Fibroblast of gingiva (primary cell): ENCODE measurements at regions not wholly inside any gene's neighbourhood (a gene's known extent, or its start where the extent isn't known, plus 50 kb on each side); places are given as distances from the start of the nearest gene placed in this dataset.
"Not testable (repeated sequence)": the region's sequence is repeated elsewhere in the genome, so short reads cannot be mapped to it uniquely, and the experiment has no call there.

Experiments
- DNase-seq: peaks from one replicate; pipeline ENCODE4 v3.0.0-alpha.2; 2011; ENCODE audit warnings: low read depth

DNA sequence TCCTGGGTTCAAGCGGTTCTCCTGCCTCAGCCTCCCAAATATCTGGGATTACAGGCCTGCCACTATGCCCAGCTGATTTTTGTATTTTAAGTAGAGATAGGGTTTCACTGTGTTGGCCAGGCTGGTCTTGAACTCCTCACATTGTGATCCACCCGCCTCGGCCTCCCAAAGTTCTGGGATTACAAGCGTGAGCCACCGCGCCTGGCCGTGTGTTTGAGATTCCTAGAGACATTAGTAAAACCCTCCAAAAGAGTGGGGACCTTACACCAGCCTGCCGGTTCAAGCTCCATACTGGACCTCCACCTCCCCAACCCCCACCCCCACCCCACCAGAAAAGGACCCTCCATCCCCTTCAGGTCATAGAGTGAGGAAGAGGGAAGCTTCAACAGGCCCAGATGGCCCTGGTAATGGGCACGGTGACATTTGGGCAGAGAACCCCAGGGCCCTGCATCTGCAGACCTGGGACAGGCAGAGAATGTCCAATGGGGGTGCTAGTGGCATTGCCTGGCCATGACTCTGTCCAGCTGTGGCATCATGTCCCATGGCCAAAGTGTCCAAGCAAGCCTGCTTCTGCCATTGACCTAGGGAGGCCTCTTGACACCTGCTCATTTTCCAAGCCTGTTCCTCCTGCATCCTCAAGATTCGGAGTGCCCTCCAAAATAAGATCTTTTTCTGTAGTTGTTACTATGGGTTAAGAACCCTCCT, 108.9 kb upstream of the KLF13 start:
- no peak for DNase-seq

DNA sequence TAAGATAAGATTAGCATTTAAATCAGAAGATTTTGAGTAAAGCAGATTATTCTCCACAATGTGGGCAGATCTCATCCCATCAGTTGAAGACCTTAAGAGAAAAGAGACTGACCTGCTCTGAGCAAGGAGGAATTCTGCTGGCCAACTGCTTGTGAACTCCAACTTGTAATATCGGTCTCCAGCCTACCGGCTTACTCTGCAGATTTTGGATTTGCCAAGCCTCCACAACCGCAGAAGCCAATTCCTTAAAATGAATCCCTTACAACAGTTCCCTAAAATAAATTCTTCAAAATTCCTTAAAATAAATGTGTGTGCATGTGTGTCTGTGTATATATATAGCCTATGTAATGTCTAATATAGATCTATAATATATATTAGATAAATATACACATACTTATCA, 107.4 kb upstream of the KLF13 start:
- no peak for DNase-seq

DNA sequence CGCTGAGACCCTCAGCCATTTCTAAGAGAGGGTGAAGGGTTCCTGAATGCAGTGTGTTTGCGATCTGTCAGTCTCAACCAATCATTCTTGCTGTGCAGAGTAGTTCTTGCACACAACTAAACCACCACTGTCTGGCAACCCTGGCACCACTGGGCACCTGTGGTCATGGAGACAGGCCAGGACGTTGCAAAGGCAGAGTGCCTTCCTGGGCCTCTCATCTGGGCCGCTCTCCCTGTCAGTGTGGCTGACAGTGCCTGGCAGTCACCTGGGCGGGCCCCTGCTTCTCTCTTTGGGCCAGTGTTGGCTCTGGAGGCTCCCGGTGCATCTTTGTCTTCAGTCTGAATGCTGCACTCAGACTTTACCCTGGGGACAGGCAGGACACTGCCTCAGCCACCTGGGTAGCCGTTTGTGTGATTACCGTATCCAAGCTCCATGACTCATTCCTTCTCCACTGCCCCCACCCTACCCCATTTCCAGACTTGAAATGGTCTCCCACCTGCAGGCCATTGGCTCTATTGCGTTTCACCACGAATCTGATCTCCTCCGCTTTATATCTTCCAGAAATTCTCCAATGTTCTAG, 104.6 kb upstream of the KLF13 start:
- DNase-seq = no peak

DNA sequence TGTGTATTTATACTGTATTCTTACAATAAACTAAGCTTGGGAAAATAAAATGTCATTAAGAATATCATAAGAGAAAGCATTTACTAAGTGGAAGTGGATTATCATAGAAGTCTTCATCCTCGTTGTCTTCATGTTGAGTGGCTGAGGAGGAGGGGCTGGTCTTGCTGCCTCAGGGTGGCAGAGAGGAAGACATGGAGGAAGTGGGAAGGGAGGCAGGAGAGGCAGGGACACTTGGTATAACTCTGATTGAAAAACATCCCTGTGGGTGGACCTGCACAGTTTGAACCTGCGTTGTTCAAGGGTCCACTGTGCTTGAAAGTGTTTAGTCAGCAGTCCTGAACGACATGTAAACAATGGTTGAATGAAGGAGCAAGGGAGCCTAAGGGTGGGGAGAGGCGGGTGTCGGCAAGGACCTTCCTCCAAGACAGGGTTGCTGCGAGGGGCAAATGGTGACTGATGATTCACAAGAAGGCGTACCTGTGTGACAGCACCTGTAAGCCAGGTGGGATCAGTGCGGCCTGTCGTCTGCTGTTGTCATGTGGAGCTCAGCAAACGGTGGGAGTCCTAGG, 103.8 kb upstream of the KLF13 start:
- DNase-seq = no peak

DNA sequence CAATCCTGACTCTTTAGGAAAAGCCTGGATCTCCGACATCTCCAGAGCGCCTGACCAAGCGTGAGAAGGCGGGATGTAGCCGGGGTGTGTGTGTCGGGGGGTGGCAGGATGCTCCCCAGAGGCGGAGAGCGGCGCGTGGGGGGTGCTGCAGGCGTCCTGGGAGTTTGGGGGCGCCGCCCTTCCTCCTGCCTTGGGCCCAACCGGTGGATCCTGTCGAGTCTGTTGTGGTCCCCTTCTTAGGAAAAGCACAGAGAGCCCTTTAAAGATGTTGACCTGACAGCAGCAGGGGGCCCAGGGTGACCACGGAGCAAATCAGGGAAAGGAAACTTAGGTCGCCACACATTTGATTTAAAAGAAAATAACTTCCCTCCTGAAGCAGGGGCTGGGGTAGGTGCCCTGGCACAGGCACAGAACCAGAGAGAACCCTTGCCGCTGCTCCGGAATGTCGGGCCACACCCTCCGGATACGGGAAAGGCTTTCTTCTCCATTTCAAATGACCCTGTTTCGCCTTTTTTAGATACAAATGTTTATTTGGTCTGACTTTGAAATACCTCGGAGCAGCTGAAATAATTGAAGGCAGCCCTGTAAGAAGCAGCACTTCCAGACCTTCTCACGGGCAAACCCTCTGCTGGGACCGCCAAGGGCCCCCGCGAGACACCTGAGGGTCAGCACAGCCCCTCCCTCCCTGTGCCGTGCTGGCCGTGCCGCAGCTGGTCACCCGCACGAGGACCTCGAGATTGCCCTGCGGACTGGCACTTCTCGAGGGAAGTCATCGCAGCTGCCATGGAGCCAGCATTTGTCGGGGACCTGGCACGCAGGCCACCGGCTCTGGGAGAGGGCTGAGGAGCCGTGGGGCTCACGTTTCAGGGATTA, 102.9 kb upstream of the KLF13 start:
- no peak for DNase-seq

DNA sequence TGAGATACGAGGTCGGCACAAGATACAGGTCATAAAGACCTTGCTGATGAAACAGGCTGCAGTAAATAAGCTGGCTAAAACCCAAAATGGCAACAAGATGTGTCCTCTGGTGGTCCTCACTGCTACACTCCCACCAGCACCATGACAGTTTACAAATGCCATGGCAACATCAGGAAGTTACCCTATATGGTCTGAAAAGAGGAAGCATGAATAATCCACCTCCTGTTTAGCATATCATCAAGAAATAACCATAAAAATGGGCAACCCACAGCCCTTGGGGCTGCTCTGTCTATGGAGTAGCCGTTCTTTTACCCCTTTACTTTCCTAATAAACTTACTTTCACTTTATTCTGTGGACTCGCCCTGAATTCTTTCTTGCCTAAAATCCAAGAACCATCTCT, 102.0 kb upstream of the KLF13 start:
- DNase-seq = not testable (repeated sequence)

DNA sequence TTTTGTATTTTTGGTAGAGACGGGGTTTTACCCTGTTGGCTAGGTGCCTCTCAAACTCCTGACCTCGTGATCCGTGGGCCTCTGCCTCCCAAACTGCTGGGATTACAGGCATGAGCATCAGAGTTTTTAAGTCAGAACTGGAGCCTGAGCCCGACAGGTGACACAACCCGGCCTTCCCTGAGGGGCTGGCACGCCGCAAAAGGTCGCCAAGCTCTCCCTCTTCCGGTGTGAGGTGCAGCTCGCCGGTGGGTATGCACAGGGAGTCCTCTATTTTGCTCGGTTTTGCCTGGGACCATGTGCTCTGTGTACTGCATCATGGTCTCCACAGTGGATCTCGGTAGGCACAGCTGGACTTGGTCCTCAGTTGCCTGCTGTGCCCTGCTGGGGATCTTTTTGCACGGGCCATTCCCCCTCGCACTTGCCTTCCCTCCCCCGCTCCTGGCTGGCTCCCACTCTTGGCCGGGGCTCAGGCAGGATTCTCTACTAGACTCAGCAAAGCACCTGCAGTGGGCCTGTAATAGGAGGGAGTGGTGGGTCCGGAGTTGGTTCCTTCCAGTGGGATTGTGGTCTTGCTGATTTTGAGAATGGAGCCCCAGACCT, 101.2 kb upstream of the KLF13 start:
- DNase-seq = no peak

DNA sequence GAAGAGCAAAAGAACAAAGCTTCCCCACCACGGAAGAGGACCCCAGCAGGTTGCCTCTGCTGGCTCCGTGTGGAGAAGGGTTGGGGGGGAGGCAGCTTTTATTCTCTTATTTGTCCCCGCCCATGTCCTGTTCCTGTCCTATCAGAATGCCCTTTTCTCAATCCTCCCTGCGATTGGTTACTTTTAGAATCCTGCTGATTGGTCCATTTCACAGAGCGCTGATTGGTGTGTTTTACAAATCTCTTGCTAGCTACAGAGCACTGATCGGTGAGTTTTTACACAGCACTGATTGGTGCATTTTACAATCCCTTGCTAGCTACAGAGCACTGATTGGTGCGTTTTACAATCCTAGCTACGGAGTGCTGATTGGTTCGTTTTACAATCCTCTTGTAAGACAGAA, 100.6 kb upstream of the KLF13 start:
- no peak for DNase-seq

DNA sequence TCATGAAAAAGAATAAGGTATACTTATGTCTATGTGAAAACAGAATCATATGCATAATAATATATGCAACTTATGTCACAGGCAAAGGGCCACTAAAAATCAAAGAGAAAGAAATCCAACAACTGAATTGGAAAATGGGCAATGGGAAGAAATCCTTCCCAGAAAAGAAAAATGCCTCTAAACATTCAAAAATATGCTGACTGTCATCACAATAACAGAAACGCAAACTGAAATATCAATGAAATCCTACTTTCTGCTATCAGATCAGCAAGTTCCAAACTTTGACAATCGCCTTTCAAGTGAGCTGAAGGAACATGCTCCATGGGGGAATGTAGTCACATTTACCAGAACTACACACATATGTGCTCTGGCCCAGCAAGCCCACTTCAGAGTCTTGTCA, 99.4 kb upstream of the KLF13 start:
- no peak for DNase-seq

DNA sequence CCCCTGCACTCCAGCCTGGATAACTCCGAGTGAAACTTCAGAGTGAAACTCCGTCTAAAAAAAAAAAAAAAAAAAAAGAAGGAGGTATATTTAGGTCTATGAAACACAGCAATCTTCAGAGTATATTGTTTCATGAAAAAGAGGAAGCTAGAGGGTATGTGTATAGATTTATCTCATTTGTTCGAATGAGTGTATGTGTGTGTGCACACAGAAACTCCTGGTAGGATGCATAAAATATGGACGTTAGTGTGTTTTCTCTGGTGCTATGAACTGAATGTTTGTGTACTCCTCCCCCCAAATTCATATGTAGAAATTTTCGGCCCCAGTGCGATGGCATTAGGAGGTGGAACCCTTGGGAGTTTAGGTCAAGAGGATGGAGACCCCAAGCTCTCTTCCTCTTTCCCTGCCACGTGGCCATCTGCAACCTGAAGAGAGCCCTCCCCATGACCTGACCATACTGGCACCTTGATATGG, 98.6 kb upstream of the KLF13 start:
- no peak for DNase-seq

DNA sequence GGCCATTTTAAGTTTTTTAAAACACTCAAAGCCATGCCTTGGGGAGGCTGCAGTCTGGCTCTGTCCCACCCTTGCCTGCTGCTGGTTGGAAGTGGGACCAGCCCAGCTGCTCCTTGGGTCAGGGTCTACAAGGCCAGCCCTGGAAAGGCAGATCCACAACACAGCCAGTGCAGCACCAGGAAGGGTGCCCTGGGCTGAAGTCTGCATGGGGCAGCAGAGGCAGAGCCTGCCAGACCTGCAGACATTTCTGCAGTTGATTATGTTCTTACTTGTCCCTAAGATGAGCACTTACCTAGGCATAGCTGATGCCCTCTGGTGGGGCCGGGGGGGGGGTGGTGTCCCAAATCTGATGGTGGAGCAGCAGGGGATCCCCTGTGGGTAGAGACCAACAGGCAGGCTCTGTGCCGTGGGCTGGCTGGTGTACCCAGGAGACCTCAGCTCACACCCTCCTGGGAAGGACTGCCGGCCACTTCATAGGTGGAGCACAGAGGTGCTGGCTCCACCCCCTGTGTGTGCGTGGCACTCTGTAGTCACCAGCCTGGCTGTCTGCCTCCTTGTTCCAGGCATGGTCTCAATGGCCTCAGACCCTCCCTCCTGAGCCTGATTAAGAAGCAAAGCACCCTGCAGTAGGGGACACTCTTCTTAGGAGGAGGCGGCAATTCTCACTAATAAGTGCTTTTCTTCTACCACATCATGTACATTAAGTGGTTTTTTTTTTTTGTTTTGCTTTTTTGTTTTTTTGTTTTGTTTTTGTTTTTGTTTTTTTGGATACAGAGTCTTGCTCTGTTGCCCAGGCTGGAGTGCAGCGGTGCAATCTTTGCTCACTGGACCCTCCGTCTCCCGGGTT, 97.4 kb upstream of the KLF13 start:
- no peak for DNase-seq

DNA sequence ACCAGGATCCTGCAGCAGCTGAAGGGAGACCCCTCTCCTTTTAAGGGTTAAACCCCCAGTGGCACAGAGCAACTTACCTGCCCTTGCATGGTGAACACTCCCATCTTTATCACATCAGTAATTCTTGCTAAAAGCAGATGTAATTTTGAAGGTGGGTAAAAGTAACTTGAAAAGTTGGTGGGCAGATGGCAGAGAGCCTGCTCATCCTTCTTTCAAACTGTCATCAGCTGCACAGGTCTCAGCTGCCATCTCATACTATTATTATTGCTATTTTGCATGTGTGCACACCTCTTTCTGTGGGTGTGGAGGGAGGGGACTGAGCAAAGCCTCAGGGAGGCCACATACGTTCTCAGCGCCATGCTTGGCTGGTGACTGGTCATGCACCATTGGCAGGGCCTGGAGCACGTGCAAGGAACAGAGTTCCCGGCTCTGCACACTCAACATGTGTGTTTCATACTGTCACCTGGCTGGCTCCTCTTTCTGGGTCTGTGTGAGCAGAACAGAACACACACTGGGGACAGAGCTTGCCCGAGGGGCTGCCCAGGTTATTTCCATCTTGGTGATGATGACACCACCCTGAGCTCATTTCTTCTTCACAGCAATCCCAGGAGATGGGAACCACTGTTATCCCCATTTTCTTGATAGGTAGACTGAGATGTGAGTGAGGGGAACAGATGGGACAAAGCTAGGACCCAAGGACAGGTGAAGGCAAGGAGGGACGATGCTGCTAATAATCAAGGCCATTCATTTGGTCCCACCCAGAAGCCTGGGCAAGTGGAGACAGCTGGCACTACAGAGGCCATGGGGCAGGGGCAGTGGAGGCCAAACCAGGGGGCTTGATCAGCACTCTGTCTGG, 95.8 kb upstream of the KLF13 start:
- no peak for DNase-seq

DNA sequence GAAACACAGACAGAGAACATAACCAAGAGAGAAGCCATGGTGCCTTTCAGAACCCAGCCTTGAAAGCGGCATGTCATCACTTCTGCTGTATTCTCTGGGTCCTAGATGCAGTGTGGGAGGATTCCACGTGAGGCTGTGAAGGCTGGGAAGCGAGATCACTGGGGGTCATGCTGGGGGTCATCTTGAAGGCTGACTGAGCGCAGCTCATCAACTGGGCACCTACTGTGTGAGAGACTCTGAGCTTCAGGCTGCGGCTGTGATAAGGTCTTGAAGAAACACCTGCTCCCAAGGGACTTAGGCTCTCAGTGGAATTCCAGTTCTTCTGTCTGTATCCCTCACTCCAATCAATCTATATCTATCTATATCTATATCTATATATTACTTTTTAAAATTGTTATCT, 91.8 kb upstream of the KLF13 start:
- no peak for DNase-seq

DNA sequence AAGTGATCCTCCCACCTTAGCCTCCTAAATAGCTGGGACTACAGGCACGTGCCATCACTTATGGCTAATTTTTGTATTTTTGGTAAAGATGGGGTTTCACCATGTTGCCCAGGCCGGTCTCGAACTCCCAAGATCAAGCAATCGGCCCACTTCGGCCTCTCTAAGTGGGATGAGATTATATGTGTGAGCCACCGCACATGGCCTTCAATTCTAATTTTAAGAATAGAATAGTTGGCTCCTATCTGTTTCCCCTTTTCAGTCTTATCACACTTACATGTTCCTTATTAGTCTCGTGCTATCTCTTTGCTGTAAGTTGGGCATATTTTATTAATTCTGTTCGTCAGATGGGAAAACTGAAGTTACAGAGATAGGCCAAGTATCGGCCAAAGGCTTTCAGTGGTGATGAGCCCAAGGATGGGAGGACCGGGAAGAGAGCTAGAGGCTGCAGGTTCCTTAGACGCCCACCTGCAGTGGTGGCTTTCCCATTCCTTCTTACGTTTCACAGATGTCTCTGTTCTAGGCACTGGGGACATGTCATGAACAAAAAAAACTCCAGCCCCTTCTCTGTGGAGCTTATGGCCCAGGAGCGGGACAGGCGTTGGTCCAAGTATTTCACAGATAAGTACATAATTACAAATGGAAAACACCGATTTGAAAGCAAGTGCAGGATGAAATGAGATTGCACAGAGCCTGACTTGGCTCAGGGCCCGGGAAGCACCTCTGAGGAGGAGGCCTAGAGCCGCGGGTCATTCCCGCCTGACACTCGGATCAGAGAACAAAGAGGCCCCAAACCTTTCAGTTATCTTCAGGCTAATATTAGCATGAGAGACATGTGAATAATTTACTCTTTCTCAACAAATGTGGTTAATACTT, 91.1 kb upstream of the KLF13 start:
- no peak for DNase-seq

DNA sequence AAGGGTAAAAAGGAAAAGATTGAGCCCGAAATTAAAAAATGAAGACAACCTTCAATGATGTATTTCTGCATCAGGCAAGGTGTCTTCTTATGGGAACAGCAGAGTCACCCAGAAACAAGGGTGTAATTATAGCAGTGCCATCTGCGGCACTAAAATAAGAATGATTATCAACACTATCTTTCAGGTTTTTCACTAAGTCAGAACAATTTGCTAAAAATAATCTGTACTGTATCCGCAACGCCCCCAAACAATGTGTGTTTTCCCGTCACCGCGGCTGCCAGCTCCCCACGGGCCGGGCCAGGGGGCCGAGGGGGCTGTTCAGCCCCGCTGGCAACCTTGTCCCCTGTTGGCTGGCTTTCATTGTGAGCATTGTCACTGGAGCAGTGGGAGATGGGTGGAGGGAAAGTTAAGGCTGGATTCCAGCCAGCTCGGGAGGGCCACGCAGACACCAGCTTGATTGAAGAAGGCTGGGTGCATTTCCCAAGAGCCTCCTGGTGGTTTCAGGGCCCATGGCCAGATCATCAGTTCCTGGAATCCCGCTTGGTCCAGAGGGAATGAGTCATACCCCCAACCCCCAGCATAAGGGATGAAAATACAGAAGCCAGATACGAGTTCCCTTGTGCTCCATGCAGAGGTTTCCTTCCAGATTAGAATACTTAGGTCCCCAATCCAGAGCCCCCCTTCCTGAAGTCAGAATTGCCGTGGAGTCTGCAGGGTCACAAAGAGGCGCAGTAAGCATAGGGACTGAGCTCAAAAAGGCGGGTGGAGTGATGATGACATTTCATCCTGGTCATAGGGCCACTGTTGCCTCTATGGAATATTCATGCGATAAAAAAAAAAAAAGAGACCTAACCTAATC, 90.2 kb upstream of the KLF13 start:
- peak; percentile 94 for DNase-seq

DNA sequence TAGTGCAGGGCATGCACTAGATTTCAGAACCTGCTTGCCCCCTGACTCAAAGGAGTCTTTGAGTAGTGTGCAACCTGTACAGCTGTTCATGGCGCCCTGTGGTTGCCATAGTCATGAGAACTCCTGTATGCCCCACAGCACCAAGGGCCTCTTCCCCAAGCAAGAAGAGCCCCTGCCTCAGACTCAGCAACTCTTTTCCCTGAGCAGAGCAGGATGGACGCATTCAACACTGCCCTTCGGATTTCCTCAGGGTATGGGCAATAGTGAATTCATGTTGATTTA, 89.7 kb upstream of the KLF13 start:
- no peak for DNase-seq

DNA sequence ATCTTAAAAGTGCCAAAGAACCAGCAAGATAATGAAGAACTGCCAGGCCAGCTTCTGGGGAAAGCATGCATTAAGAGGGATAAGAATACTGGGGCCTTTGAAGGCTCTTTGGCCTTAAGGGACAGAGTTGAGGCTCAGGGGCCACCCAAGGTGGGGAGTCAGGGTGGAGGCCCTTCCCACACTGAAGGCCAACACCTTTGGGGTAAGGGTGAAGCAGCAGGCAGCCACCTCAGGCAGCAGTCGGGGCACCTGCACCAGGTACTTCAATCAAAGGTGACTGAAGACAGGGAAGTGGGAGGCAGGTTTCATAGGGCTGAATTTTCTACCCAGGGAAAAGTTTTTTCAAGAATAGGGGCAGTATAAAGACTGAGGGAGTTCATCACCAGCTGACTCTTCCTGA, 87.7 kb upstream of the KLF13 start:
- DNase-seq = no peak

DNA sequence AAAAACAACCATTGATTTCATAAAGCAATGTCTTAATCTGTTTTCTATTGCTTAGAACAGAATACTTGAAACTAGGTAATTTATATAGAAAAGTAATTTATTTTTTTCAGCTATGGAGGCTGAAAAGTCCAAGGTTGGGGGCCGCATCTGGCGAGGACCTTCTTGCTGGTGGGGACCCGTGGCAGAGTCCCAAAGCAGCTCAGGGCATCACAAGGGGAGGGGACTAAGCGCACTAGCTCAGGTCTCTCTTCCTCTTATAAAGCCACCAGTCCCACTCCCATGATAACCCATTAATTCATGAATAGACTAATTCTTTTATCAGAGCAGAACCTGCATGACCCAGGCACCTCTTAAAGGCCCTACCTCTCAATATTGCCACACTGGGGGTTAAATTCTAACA, 87.2 kb upstream of the KLF13 start:
- no peak for DNase-seq
